ENCODE measurements at regions not wholly inside any gene's neighbourhood (a gene's known extent, or its start where the extent isn't known, plus 50 kb on each side); places are given as distances from the start of the nearest gene placed in this dataset.

DNA sequence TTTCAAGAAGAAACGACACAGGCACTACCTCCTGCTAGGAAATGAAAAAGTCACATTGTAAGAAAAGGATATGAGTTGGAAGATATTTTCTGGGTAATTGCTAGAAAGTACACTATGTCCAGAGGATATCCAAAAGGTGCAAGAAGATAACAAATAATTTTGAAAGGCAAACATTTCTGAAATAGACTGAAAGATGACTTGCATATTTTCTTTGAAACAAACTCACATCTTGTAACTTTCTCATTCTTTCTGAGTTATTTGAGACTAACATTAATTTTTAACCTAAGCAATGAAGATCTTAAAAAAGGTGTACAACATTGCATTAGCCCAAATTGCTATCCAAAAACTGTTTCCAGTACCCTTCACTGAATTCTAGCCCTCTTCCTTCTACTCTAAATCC, 79.6 kb upstream of the KCTD3 start:
- TF ChIP-seq, protein P1, sequence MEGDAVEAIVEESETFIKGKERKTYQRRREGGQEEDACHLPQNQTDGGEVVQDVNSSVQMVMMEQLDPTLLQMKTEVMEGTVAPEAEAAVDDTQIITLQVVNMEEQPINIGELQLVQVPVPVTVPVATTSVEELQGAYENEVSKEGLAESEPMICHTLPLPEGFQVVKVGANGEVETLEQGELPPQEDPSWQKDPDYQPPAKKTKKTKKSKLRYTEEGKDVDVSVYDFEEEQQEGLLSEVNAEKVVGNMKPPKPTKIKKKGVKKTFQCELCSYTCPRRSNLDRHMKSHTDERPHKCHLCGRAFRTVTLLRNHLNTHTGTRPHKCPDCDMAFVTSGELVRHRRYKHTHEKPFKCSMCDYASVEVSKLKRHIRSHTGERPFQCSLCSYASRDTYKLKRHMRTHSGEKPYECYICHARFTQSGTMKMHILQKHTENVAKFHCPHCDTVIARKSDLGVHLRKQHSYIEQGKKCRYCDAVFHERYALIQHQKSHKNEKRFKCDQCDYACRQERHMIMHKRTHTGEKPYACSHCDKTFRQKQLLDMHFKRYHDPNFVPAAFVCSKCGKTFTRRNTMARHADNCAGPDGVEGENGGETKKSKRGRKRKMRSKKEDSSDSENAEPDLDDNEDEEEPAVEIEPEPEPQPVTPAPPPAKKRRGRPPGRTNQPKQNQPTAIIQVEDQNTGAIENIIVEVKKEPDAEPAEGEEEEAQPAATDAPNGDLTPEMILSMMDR (conservative IDR thresholded peaks at IDR 0.05; ENCODE audit: low read length) = no peak
- TF ChIP-seq EZH2phosphoT487 (IDR thresholded peaks at IDR 0.05; ENCODE audit: borderline replicate concordance, low read depth, low read length) = no peak

Measured in OCI-LY7 (cell line).